ENCODE measurements at regions not wholly inside any gene's neighbourhood (a gene's known extent, or its start where the extent isn't known, plus 50 kb on each side); places are given as distances from the start of the nearest gene placed in this dataset.
"Not testable (repeated sequence)": the region's sequence is repeated elsewhere in the genome, so short reads cannot be mapped to it uniquely, and the experiment has no call there.

DNA sequence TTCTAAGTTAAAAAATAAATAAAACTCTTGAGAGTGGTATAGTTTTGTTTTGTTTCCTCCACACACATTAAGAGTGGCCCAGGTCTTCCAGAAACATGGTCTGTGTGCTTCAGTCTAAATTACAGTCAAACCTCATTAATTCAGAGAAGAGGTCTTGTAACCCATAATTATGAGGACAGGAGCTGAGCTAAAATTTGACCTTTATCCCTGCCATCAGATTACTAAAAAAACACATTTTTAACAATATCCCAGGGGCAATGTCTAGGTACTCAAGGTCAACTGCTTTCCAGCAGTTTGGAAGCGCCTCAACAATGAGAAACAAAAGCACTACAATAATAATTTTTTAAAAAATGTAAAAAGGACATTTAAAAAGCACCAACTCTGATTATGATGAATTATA lies 184.1 kb upstream of the PFKP start:
- Histone ChIP-seq H3K4me1 (no peaks in the 10 kb centered on the region), H3K4me3 (no peak overlapping the region), H3K36me3 (no peaks in the 10 kb centered on the region), H3K27me3 (peaks cover 0 to 7% (median 0%) of the 10 kb centered on the region in 3 donors), H3K27ac (no peak overlapping the region), H3K9me3 (no peaks in the 10 kb centered on the region)
- WGBS, 2 donors: 85 to 89% methylated on average over 1 of the region's 1 CpG
- TF ChIP-seq, protein P1, sequence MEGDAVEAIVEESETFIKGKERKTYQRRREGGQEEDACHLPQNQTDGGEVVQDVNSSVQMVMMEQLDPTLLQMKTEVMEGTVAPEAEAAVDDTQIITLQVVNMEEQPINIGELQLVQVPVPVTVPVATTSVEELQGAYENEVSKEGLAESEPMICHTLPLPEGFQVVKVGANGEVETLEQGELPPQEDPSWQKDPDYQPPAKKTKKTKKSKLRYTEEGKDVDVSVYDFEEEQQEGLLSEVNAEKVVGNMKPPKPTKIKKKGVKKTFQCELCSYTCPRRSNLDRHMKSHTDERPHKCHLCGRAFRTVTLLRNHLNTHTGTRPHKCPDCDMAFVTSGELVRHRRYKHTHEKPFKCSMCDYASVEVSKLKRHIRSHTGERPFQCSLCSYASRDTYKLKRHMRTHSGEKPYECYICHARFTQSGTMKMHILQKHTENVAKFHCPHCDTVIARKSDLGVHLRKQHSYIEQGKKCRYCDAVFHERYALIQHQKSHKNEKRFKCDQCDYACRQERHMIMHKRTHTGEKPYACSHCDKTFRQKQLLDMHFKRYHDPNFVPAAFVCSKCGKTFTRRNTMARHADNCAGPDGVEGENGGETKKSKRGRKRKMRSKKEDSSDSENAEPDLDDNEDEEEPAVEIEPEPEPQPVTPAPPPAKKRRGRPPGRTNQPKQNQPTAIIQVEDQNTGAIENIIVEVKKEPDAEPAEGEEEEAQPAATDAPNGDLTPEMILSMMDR (IDR thresholded peaks at IDR 0.05): no peak
- TF ChIP-seq POLR2AphosphoS5 (IDR thresholded peaks at IDR 0.05): no peak
- TF ChIP-seq POLR2A (IDR thresholded peaks at IDR 0.05): no peak
- TF ChIP-seq EP300 (IDR thresholded peaks at IDR 0.05): no peak
- no peak for DNase-seq
- intact Hi-C loops (cut with DNase I): no loop called here

DNA sequence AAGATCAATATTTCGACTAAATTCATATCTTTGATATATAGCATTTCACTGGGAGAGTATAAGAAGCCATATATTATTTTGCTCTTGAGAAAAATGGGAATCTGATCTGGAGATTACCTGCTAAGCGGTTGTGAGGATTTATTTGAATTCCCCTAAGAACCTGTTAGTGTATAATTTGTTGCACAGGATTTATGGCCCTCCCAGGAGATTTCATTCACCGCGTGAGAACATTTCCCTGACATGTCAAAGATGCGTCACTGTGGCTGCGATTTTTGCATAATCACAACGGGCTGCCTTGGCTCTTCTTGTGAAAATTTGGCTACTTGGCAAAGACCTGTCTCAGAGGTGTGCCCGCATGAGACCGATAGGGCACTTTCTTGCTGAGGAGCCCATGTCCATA lies 184.7 kb upstream of the PFKP start:
- H3K27ac ChIP-seq: no peak overlapping the region
- intact Hi-C loops (cut with DNase I): no loop called here
- H3K4me3 ChIP-seq: no peak overlapping the region
- H3K9me3 ChIP-seq: no peaks in the 10 kb centered on the region
- TF ChIP-seq EP300 (IDR thresholded peaks at IDR 0.05) (no peak), POLR2AphosphoS5 (IDR thresholded peaks at IDR 0.05) (no peak), POLR2A (IDR thresholded peaks at IDR 0.05) (no peak)
- TF ChIP-seq, protein P1 (IDR thresholded peaks at IDR 0.05): no peak
- H3K36me3 ChIP-seq: no peaks in the 10 kb centered on the region
- peaks cover 0 to 7% (median 0%) of the 10 kb centered on the region in 3 donors for H3K27me3 ChIP-seq
- no peaks in the 10 kb centered on the region for H3K4me1 ChIP-seq
- DNase-seq: no peak
- 73 to 77% methylated on average over 9 of the region's 9 CpGs for WGBS, 2 donors

DNA sequence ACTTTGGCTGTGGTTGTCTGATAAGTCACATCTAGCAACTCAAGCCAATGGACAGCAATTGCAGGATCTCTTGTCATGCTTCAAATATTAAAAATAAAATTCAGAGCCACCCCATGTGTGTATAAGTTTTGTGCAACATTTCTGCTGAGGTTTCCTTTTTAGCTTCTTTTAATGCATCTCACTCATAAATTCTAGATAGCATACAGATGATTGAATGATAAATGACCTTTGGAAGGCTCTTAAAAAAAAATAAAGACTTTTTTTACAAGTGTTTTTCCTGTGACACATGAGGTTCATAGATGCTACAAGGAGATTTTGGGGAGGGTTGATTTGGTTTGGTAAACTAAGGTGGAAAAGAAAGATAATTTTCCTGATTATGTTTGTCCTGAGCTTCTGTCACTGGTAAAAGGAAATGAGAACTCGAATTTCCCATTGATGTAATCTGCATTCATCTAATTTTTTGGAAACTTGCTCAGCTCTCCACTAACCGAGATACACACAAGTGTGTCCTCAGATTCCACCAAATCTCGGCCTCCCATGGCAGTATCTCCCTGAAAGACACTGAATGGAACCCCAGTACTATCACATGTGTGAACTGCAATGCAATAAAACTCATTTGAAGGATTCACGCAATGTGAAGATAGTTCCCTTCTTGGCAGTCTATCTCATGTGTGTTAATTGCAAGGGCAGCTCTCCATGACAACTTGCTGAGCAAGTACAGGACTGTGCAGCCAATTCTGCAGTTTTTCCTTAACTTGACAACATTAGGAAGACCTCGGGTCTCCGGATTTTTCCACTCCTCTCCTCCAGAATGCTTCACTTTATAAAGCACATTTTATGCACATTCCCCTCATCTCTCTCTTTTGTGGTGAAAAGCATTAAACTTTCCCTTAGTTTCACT lies 185.4 kb upstream of the PFKP start:
- TF ChIP-seq EP300 (IDR thresholded peaks at IDR 0.05) (no peak), POLR2AphosphoS5 (IDR thresholded peaks at IDR 0.05) (no peak), POLR2A (IDR thresholded peaks at IDR 0.05) (no peak)
- TF ChIP-seq, protein P1 (IDR thresholded peaks at IDR 0.05): no peak
- H3K27me3 ChIP-seq: peaks cover 0 to 7% (median 0%) of the 10 kb centered on the region in 3 donors
- no peaks in the 10 kb centered on the region for H3K9me3 ChIP-seq
- H3K4me1 ChIP-seq: no peaks in the 10 kb centered on the region
- no peak overlapping the region for H3K27ac ChIP-seq
- no peaks in the 10 kb centered on the region for H3K36me3 ChIP-seq
- intact Hi-C loops (cut with DNase I): no loop called here
- 64 to 66% methylated on average over 6 of the region's 6 CpGs for WGBS, 2 donors
- H3K4me3 ChIP-seq: no peak overlapping the region
- DNase-seq: no peak

DNA sequence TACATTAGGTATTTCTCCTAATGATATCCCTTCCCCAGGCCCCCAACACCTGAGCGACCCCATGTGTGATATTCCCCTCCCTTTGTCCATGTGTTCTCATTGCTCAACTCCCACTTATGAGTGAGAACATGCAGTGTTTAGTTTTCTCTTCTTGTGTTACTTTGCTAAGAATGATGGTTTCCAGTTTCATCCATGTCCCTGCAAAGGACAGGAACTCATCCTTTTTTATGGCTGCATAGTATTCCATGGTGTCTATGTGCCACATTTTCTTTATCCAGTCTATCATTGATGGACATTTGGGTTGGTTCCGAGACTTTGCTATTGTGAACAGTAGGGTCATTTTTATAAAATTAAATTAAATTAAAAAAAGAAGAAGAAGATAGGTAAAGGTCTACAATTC lies 187.3 kb upstream of the PFKP start:
- H3K27me3 ChIP-seq; intact Hi-C loops (cut with DNase I); H3K4me1 ChIP-seq; H3K9me3 ChIP-seq; H3K36me3 ChIP-seq; H3K4me3 ChIP-seq; H3K27ac ChIP-seq; DNase-seq: not testable (repeated sequence)
- 94 to 96% methylated on average over 2 of the region's 2 CpGs for WGBS, 2 donors

DNA sequence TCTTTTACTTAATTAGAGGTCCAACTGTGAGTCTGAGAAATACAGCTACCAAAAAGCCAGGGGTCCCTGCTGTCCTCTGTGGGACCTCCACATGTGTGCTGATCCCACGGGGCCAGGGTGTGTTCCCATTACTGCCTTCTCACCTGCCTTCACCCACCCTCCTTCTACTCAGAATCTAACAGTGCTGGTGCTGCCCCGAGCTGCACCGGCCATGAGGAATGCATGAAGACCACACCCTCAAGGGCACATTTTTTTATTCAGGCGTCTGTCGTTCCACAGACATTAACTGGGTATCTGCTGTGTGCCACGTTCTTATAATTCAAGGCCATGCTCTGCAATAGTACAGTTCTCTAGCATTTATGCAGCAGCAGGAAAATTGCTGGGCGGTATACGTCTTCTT lies 188.5 kb upstream of the PFKP start:
- intact Hi-C loops (cut with DNase I): no loop called here
- DNase-seq: no peak

More for the DNA sequence above, 188.5 kb upstream of the PFKP start:
- Histone ChIP-seq H3K4me1 (no peaks in the 10 kb centered on the region), H3K4me3 (no peak overlapping the region), H3K27me3 (peaks cover 0 to 7% (median 0%) of the 10 kb centered on the region in 3 donors), H3K36me3 (no peaks in the 10 kb centered on the region), H3K9me3 (no peaks in the 10 kb centered on the region), H3K27ac (no peak overlapping the region)
- TF ChIP-seq POLR2A (IDR thresholded peaks at IDR 0.05): no peak
- 37 to 72% methylated on average over 8 of the region's 8 CpGs for WGBS, 2 donors

Measured in sigmoid colon (tissue), 6 donors.